ENCODE measurements at regions not wholly inside any gene's neighbourhood (a gene's known extent, or its start where the extent isn't known, plus 50 kb on each side); places are given as distances from the start of the nearest gene placed in this dataset.

DNA sequence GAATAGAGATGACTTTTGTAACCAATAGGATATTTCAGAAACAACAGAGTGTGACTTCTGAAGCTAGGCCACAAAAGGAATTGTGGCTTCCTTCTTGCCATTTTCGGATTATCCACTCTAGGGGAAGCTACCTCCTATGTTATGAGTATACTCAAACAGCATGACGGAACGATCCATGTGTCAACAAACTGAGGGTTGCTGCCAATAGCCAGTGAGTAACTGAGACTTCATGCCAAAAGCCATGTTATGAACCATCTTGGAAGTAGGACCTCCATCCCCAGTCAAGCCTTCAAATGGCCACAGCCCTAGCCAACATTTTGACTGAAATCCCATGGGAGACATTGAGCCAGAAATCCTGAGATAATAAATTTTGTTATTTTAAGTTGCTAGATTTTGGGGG, 69.0 kb upstream of the IL6 start:
- no peak for DNase-seq (ENCODE audit: low read depth, low spot score)

DNA sequence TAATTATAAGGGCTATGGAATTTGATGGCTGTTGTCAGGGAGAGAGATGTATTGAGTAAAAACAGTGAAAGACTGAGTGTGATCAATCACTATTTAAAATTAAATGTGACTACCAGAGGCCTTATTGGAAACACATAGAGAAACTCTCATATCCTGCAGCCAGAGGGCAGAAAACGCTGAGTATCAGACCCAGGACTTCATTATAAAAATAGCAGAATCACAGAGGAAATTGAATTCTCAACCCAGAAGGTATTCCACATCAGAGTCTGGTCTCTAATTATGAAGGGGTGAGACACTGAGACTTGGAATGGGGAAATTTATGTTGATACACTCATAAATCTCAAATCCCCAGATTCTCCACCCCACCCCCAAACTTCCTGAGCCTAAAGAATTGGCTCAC, 69.5 kb upstream of the IL6 start:
- no peak for DNase-seq (ENCODE audit: low read depth, low spot score)

DNA sequence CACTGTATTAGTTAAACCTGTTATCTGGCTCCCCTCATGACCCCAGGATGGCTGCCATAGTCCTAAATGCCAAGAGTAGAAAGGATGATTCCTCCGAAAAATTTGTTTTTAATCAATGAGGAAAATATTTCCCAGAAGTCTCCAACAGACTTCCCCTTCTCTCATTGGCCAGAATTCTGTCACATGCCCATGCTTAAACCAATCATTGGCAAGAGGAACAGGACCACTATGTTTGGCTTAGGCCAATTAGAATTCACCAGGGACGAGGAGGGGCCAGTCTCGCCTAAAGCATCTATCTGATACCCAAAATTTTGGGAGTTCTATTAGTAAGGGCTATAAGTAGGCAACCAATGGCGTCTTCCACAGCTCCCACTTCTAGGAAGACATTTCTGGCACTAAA, 71.2 kb upstream of the IL6 start:
- no peak for DNase-seq (ENCODE audit: low read depth, low spot score)

DNA sequence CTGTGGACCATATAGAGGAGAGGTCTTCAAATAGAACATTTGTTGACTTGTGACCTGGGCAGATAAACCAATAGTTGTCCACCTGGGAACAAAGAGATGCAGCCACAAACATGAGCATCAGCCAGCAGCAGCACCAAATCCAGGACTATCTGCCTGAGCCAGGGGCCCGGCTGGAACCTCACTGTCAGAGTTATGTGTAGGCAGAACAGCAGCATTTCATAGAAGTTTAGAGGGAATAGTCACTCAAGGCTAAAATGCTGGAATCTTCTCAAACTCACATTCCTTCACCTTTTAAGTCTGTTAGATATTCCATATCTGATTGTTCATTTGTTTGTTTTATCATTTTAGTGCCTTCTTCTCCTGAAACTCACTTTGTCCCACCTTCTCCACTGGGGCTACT, 72.2 kb upstream of the IL6 start:
- DNase-seq (ENCODE audit: low read depth, low spot score), result no peak

DNA sequence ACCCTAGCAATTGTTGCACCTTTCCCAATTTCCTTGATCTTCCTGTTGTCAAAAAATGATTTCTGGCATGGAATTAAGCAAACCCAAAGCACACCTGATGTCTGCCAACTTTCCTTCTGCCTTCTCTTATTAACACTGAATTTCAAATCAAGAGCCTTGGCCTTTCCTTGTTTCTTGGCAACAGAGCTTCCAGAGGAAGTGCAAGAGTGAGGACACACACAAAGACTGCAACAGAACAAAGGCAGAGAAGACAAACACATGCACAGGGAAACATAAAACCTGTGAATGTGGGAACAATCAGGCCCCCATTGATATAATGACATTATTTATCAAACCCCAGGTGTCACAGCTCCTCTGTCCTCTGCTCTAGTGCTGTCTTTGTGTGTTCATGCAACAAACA, 73.0 kb upstream of the IL6 start:
- no peak for DNase-seq (ENCODE audit: low read depth, low spot score)

DNA sequence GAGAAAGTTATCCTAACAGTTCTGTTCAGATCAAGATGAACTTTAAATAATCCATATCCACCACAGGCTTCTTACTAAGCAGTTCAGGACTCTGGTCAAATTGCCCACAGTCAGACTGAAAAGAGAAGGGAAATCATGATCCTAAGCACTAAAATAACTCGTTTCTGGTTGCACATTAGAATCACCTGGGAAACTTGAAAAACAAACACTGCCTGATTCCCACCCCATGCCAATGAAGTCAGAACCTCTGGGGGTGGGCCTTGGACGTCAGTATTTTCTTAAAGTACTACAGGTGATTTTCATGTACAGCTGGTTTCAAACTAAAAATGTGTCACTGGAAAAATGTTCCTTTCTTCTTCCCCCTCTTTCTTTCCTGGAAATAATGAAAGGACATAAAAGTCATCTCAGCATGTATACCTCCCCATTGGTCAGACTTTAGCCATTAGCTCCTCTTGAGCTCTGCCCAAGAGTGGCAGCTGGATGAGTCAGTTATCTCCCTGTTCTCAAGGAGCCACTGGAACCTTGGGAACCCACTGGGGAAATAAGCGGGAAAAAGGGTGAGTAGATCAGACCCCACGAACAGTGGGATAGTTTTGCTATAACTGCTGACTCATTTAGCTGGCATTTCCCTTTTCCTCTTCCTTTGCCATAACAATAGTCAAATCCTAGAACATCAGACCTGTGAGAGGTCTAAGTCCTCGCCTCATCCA, 75.3 kb upstream of the IL6 start:
- no peak for DNase-seq (ENCODE audit: low read depth, low spot score)

DNA sequence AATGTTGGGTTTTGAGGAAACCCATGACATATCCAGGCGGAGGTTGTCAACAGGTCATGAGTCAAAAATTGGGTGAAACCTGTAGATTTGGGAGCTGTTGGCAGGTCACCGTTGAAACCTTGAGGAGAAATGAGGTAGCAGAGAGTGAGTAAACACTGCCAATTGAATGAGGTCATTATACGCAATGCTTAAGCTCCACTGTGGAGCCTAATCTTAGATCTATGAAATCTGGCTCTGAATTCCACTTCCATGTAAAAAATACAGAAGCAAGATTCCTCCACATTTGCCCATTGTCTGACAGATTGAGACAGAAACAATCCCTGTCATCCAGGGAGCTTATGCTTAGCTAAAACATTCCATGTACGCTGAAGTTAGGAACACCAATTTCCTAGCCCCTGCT, 76.0 kb upstream of the IL6 start:
- no peak for DNase-seq (ENCODE audit: low read depth, low spot score)

DNA sequence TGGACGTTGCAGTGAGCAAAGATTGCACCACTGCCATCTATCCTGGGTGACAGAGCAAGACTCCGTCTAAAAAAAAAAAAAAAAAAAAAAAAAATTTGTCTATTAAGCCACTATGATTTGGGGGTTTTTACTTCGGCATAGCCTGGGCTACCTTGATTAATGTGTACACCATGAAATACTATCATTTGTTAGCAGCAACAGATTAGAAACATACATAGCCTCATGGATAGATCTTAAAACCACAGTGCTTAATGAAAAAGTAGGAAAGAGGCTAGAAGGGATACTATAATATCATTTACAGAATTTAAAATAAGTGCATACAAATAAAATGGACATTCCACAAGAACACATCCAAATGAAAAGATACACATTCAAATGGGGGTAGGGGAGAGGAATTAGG, 77.3 kb upstream of the IL6 start:
- no peak for DNase-seq (ENCODE audit: low read depth, low spot score)

DNA sequence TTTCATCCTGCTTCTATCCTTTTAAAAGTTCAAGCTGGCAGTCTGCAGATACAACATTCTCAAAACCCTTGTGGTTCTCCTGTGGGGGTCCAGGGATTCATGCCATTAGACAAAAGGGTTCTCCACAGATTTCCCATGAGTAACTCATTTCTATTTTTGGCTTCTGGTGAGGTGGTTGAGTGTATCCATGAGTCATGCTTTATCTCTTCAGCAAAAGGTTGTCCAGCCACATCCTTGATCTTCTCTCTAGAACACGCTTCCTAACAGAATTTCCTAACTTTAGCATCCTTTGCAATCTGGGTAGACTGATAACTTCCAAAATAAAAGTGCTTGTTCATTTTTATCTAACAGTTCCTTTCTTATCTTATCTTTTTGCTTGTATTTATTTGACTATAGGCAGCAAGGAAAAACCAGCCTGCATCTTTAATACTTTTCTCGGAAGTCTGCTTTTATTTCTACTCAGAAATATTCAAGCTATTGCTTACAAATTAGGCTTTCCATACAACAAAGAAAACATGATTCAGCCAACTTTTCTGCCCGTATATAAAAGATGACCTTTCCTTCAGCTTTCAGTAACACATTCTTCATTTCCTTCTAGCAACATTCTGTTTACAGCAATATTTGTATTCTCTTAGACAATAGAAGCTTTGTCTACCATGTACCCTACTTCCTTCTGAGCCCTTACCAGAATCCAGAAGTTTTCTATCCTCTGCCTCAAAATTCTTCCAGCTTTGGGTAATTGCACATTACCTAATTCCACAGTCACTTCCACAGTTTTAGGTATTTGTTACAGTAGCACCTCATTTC, 79.3 kb upstream of the IL6 start:
- no peak for DNase-seq (ENCODE audit: low read depth, low spot score)

DNA sequence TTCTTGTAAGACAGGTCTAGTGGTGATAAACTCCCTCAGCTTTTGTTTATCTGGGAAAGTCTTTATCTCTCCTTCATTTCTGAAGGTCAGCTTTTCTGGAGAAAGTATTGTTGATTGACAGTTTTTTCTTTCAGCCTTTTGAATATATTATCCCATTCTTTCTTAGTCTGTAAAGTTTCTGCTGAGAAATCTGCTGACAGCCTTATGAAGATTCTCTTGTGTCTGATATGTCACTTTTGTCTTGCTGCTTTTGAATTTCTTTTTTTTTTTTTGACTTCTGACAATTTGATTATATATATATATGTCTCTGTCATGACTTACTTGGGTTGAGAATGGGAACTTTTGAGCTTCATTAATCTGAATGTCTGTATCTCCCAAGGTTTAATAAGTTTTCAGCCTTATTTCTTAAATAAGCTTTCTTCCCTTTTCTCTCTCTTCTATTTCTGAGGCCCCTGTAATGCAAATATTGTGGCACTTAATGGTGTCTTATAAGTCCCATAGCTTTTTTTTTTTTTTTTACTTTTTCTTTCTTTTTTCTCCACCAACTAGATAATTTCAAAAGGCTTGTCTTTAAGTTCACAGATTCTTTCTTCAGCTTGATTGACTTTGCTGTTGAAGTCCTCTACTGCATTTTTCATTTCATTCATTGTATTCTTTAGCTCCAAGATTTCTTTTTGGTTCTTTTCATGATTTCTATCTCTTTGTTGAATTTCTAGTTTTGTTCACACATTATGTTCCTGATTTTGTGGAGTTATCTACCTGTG, 81.4 kb upstream of the IL6 start:
- DNase-seq (ENCODE audit: low read depth, low spot score), result no peak

DNA sequence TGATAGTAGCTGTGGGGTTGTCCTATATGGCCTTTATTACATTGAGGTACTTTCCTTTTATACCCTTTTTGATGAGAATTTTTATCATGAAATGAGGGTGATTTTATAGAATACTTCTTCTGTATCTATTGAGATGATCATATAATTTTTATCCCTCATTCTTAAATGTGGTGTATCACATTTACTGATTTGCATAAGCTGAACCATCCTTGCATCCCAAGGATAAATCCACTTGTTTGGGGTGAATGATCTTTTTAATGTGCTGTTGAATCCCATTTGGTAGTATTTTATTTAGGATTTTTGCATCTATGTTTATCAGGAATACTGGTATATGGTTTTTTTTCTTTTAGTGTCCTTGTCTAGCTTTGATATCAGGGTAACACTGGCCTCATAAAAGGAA, 84.5 kb upstream of the IL6 start:
- no peak for DNase-seq (ENCODE audit: low read depth, low spot score)

DNA sequence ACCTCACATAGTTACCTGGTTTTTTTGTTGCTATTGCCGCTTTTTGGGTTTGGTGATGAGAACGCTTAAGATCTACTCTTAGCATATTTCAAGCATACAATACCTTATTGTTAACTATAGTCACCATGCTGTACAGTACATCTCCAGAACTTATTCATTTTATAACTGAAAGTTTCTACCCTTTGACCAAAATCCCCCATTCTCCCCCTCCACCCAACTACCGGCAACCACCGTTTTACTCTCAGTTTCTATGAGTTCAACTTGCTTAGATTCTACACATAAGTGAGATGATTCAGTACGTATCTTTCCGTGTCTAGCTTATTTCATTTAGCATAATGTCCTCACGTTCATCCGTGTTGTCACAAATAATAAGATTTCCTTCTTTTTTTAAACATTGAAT, 86.7 kb upstream of the IL6 start:
- DNase-seq (ENCODE audit: low read depth, low spot score), result no peak

DNA sequence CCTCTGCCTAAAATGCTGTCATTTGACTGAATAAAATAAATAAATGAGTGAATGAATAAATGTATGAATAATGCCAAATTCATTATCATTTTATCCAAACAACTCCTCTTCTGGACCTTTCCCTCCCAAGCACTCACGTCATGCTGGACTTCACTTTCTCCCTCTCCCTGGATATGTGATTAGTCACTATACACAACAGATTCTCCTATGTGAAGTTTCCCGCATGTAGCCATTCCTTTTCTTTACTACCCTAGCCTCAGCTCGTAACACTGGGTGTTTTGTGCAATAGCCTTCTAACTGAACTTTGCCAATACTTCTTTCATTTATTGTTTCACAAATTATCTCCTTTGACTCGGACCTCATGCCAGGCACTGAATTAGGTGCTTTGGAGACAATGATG, 87.6 kb upstream of the IL6 start:
- no peak for DNase-seq (ENCODE audit: low read depth, low spot score)

DNA sequence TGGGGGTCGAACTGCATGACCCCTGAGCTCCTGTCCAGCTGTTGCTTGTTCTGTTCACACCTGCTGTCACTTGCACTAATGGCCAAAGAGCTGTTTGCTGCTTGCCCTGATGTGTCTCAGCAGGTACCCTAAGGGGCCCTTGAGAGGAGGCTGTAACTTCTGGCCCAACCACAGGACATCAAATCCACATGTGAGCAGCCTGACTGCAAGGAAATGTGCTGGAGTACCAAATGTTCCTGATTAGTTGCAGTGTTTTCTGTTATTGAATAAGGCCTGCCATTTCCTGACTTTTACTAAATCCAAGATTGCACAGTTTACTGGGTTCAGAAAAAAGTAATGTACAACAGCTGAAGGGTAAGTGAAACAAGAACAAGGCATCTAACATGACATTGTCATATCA, 91.7 kb upstream of the IL6 start:
- no peak for DNase-seq (ENCODE audit: low read depth, low spot score)

DNA sequence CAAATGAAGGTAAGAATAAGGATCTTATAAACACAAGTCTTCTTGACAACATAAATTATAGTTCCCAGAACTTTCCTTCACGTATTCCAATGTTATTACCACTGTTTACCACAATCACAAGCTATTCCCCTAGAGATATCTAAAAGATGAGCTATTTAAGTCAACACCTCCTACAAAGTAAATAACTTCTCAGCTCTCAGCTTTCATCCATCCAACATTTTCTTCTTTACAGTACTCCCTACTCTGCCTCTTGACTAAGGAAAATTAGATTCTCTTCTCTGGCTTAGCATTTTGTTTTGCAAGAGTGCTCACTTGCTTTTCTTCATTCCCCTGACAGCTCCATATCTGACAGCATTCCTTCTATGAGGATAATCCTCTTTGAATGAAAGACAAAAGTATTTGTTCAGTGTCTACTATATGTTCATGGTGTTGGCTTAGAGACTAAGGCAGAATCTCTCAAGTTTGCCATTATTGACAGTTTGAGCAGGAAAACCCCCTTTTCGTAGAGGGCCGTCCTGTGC, 93.0 kb upstream of the IL6 start:
- no peak for DNase-seq (ENCODE audit: low read depth, low spot score)

DNA sequence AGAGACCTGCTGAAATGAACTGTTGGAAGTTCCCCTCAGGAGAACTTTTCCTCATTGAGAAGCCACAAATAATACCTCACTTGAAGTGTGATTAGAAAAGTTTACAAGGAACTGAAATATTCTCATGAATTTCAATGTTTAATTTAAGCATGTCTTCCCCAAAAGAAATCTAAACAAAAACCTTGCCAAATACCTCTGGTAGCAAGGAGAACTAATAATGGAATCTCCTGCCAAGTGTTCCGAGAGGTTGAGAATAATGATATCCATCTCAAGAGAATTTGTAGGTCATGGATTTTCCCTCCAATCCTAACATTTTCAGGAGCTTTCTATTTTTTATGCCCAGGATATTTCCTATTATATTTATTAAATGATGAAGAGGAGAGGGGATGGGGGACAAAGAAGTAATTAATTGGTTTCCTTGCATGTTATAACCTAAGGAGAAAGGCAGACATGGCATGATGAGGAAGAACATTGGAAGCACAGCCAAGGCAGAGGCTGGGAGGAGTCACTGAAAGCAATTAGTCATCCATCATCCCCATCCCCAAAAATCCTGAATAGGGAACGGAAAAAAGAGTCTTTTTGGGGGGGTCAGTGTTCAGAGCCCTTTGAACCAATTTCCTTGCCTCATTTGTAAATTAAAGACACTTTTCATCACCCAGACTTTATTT, 93.6 kb upstream of the IL6 start:
- no peak for DNase-seq (ENCODE audit: low read depth, low spot score)

DNA sequence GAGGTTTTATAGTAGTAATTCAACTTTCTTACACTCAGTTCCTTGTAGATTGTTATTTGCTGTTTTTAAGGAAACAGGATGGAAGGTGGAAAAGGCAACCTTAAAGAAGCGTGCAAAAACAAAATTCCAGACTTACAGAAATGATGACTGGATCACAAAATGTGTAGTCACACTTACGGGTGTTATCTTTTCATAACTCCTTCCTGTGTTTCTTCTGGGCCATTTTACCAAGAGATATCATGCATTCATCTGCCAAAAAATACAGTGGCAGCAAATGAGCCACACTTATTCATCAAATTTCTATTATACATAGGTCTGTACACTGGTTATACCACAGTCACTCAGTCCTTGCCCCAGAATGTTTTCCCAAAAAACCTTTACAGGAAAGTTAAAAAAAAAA, 94.3 kb upstream of the IL6 start:
- DNase-seq (ENCODE audit: low read depth, low spot score), result no peak

DNA sequence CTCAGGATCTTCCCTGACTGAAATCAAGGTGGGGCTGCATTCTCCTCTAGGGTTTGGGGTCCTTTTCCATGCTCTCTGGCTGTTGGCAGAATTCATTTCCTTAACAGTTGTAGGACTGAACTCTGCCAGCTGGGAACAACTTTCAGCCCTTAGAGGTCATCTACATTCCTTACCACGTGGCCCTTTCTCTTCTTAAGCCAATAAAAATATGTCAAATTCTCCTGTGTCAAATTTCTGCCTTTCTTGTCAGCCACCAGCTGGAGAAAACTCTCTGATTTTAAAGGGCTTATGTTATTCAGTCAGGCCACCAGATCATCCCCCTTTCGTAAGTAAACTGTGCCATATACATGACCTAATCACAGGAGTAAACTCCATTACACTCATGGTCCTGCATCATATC, 95.3 kb upstream of the IL6 start:
- no peak for DNase-seq (ENCODE audit: low read depth, low spot score)

DNA sequence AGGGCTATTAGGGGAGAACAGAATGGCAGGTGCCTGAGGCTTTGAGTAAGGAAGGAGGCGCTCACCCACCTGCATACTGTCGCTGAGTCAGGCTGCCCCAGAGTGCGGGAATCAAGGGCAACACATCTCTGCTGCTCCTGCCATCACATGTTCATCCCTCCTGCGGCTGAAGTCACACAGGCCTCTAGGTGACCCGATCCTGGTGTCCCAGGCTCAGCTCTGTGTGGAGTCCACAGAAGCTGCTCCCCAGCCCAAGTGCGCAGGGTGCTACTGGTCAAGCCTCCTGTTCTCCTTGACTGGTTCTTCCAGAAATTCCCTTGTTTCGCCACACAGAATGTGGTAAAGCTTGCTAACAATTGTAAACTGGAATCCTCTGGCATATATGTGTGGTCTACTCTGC, 96.9 kb upstream of the IL6 start:
- DNase-seq (ENCODE audit: low read depth, low spot score), result peak; percentile 12

DNA sequence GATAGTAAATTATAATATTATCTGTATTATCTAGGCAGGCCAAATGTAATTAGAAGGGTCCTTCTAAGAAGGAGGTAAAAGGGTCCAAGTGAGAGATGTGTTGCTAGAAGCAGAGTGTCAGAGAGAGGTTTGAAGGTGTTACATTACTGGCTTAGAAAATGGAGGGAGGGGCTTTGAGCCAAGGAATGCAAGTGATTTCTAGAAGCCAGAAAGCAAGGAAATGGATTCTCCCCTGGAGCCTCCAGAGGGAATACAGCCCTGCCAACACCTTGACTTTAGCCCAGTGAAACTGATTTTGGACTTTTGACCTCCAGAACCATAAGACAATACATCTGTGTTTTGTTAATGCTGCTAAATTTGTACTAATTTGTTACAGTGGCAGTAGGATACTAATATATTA, 97.9 kb upstream of the IL6 start:
- DNase-seq (ENCODE audit: low read depth, low spot score), result peak; percentile 25

DNA sequence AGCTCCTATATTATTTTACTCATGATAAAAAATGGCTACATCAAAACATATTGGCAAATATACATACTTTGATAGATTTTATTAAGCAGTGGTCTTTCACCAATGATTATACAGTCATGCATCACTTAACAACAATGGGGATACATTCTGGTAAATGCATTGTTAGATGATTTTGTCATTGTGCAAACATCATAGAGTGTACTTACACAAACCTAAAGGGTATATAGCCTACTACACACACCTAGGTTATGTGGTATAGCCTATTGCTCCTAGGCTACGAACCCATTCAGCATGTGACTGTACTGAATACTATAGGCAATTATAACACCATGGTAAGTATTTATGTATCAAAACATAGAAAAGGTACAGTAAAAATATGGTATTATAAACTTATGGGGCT, 98.9 kb upstream of the IL6 start:
- DNase-seq (ENCODE audit: low read depth, low spot score), result no peak

DNA sequence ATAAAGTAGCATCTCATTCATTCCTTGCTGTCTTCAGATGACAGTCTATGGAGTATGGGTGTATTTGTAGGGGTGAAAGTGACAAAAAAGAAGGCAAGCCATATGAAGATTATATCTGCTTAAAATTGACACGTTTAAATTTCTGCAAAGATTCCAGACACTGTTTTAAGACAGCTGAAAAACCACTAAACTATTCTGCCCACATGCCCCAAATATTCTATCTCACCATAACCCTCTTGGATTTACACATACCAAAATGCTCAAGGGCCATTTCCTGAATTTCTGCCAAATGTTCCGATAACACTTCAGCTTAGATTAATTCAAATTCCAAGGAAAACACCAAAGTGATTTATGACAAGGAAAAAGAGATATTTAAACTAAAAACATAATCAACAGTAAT, 99.9 kb upstream of the IL6 start:
- no peak for DNase-seq (ENCODE audit: low read depth, low spot score)

Measured in ELF-1 (cell line).